Adrenal gland (tissue), 9 donors: ENCODE measurements at regions not wholly inside any gene's neighbourhood (a gene's known extent, or its start where the extent isn't known, plus 50 kb on each side); places are given as distances from the start of the nearest gene placed in this dataset.

Experiments used
- DNase-seq, 7 donors: peaks; one replicate each; pipeline ENCODE4 v3.0.0-alpha.2; 2019 to 2020
- H3K27ac ChIP-seq, 5 donors: fragments of 200-600 bp; sonication (generic) in 4 of 5; 1 replicate in 3 of 5; 2 replicates in 2 of 5; pipeline versions ENCODE4 v1.5.1 to v1.8.0; 2016 to 2020; ENCODE audit warnings: mild to moderate bottlenecking in 1 of 5
- H3K27me3 ChIP-seq: fragments of 200-600 bp; 2 replicates; pipeline ENCODE4 v1.8.0; 2021
- H3K36me3 ChIP-seq, 2 donors: fragments of 200-600 bp; replicated peaks in 1 of 2; 1 replicate in 1 of 2; 2 replicates in 1 of 2; pipeline versions ENCODE4 v1.5.1 to v1.8.0; 2018 to 2022
- H3K4me1 ChIP-seq, 2 donors: fragments of 200-600 bp; replicated peaks in 1 of 2; 1 replicate in 1 of 2; 2 replicates in 1 of 2; pipeline versions ENCODE4 v1.5.1 to v1.8.0; 2018 to 2021
- H3K4me3 ChIP-seq, 4 donors: fragments of 200-600 bp; sonication (generic) in 3 of 4; one replicate each; pipeline ENCODE4 v1.5.1; 2016 to 2018
- H3K9me3 ChIP-seq, 3 donors: fragments of 200-600 bp; sonication (generic) in 1 of 3; replicated peaks in 1 of 3; 1 replicate in 2 of 3; 2 replicates in 1 of 3; pipeline versions ENCODE4 v1.5.1 to v1.8.0; 2016 to 2021
- CTCF ChIP-seq, 6 experiments: fragments of 450-650 bp in 4 of 6; fragments of 200-600 bp in 2 of 6; sonication (generic) in 1 of 6; IDR thresholded peaks; 1 replicate in 5 of 6; 2 replicates in 1 of 6; pipeline versions ENCODE4 v1.5.1 to v1.8.0; 2016 to 2021; ENCODE audit warnings: antibody characterized with exemption in 6 of 6, mild to moderate bottlenecking in 2 of 6, moderate library complexity in 1 of 6
- POLR2A ChIP-seq, 2 donors: fragments of 450-650 bp; IDR thresholded peaks; one replicate each; pipeline ENCODE4 v1.6.1; 2017; ENCODE audit warnings: antibody characterized with exemption in 2 of 2, mild to moderate bottlenecking in 2 of 2, moderate library complexity in 1 of 2
- WGBS, 4 donors: extraction: QIAGEN DNeasy Blood & Tissue Kit in 2 of 4; methylation state at CpG; one replicate each; pipeline versions ENCODE4 v1.1.5 to v1.1.7; 2013 to 2017; 5-methylcytosine and 5-hydroxymethylcytosine counted together
- intact Hi-C, 2 donors: fragments of 100-400 bp; cut with DNase I; formaldehyde crosslinking; loops; one replicate each; pipeline versions ENCODE4 v1.14.1 to v1.15.0; 2022 to 2023
- donor health status: healthy with polysubstance abuse.
- donor health status: Bipolar disorder and iron deficiency.
- donor health status: DM: yes; HTN: yes; CAD: no.
- donor health status: DM: no; HTN: no; CAD: no.
- donor health status: DM: no; HTN: no; CAD: no.

- Histone ChIP-seq H3K36me3 (no peaks in the 10 kb centered on the region), H3K4me1 (no peaks in the 10 kb centered on the region), H3K4me3 (no peak overlapping the region), H3K9me3 (no peaks in the 10 kb centered on the region), H3K27me3 (no peaks in the 10 kb centered on the region), H3K27ac (no peak overlapping the region)
- intact Hi-C loops, result no loop called here
- TF ChIP-seq POLR2A (IDR thresholded peaks at IDR 0.05) (no peak), CTCF (IDR thresholded peaks at IDR 0.05) (no peak)
- DNase-seq, result no peak
- 82 to 95% (median 87%) methylated on average over 1 of the region's 1 CpG for WGBS, 4 donors
These were observed 166.0 kb downstream of the IPMK start for GRCh38 chr10:58101682-58102081.

GRCh38 chr10:58094985-58095718 lies 172.5 kb downstream of the IPMK start:
- 54 to 71% (median 59%) methylated on average over 8 of the region's 8 CpGs for WGBS, 4 donors
- no peaks in the 10 kb centered on the region for H3K4me1 ChIP-seq
- H3K4me3 ChIP-seq, result no peak overlapping the region
- TF ChIP-seq CTCF (IDR thresholded peaks at IDR 0.05) (no peak), POLR2A (IDR thresholded peaks at IDR 0.05) (no peak)
- intact Hi-C loops, result no loop called here
- DNase-seq, result no peak
- no peak overlapping the region for H3K27ac ChIP-seq
- no peaks in the 10 kb centered on the region for H3K27me3 ChIP-seq
- H3K36me3 ChIP-seq, result no peaks in the 10 kb centered on the region
- no peaks in the 10 kb centered on the region for H3K9me3 ChIP-seq

GRCh38 chr10:58091886-58092285 lies 175.8 kb downstream of the IPMK start:
- Histone ChIP-seq H3K27me3 (no peaks in the 10 kb centered on the region), H3K9me3 (no peaks in the 10 kb centered on the region), H3K36me3 (no peaks in the 10 kb centered on the region), H3K27ac (no peak overlapping the region), H3K4me3 (no peak overlapping the region), H3K4me1 (no peaks in the 10 kb centered on the region)
- 67 to 82% (median 79%) methylated on average over 3 of the region's 3 CpGs for WGBS, 4 donors
- intact Hi-C loops, result no loop called here
- DNase-seq, result no peak
- no peak for TF ChIP-seq POLR2A (IDR thresholded peaks at IDR 0.05)
- no peak for TF ChIP-seq CTCF (IDR thresholded peaks at IDR 0.05)

- Histone ChIP-seq H3K4me1 (no peaks in the 10 kb centered on the region), H3K27me3 (no peaks in the 10 kb centered on the region), H3K4me3 (no peak overlapping the region), H3K27ac (no peak overlapping the region), H3K36me3 (no peaks in the 10 kb centered on the region), H3K9me3 (no peaks in the 10 kb centered on the region)
- TF ChIP-seq CTCF (IDR thresholded peaks at IDR 0.05), result no peak
- TF ChIP-seq POLR2A (IDR thresholded peaks at IDR 0.05), result no peak
- intact Hi-C loops, result no loop called here
- 57 to 71% (median 63%) methylated on average over 2 of the region's 2 CpGs for WGBS, 4 donors
- DNase-seq, result no peak
These were observed 178.0 kb downstream of the IPMK start for GRCh38 chr10:58089739-58090138.
